WTC11 (cell line): ENCODE measurements at regions not wholly inside any gene's neighbourhood (a gene's known extent, or its start where the extent isn't known, plus 50 kb on each side); places are given as distances from the start of the nearest gene placed in this dataset.

ENCODE experiments used
- ATAC-seq: fragments of 200-7000 bp; cut with Tn5 transposase; 2 replicates; pipeline ENCODE4 v1.10.0; 2021; ENCODE audit warnings: mild to moderate bottlenecking, moderate library complexity
- CTCF ChIA-PET: fragments of 300-600 bp; sonication (Branson Sonifier 250); formaldehyde crosslinking; loops from one replicate; lab custom pipeline; 2021; ENCODE audit warnings: antibody characterized with exemption; lab: Charles Lee
- POLR2A ChIA-PET: fragments of 350-600 bp; sonication (Branson Sonifier 250); formaldehyde crosslinking; loops from one replicate; lab custom pipeline; 2021; ENCODE audit warnings: antibody characterized with exemption; lab: Charles Lee
- DNase-seq: peaks from one replicate; pipeline ENCODE4 v3.0.0; 2021; ENCODE audit warnings: low spot score
- H3K27ac Mint-ChIP-seq: 2 replicates; pipeline ENCODE4 v1.8.0; 2021; ENCODE audit warnings: mixed read lengths
- H3K27me3 Mint-ChIP-seq: 2 replicates; pipeline ENCODE4 v1.8.0; 2021; ENCODE audit warnings: low read depth, mild to moderate bottlenecking, moderate library complexity, mixed read lengths
- H3K36me3 Mint-ChIP-seq: 2 replicates; pipeline ENCODE4 v1.8.0; 2021; ENCODE audit warnings: mixed read lengths
- H3K4me1 Mint-ChIP-seq: 2 replicates; pipeline ENCODE4 v1.8.0; 2022; ENCODE audit warnings: mixed read lengths
- H3K4me3 Mint-ChIP-seq: 2 replicates; pipeline ENCODE4 v1.8.0; 2021; ENCODE audit warnings: mild to moderate bottlenecking, moderate library complexity, mixed read lengths
- H3K9me3 Mint-ChIP-seq: 2 replicates; pipeline ENCODE4 v1.8.0; 2021; ENCODE audit warnings: mixed read lengths
- ATF1 ChIP-seq: sonication (generic); formaldehyde crosslinking; IDR thresholded peaks from 2 replicates; pipeline ENCODE4 v1.8.1; 2023; ENCODE audit warnings: mild to moderate bottlenecking, moderate library complexity, missing genetic modification reagents
- CBFB ChIP-seq: sonication (generic); formaldehyde crosslinking; IDR thresholded peaks from 2 replicates; pipeline ENCODE4 v1.8.1; 2022; ENCODE audit warnings: mild to moderate bottlenecking, low read depth, missing genetic modification reagents
- FOXJ3 ChIP-seq: sonication (generic); formaldehyde crosslinking; IDR thresholded peaks from 2 replicates; pipeline ENCODE4 v1.9.0; 2021; ENCODE audit warnings: missing genetic modification reagents, mild to moderate bottlenecking, borderline replicate concordance
- FOXP1 ChIP-seq: sonication (generic); formaldehyde crosslinking; IDR thresholded peaks from 2 replicates; pipeline ENCODE4 v1.8.0; 2022; ENCODE audit warnings: missing genetic modification reagents, mild to moderate bottlenecking, moderate library complexity, borderline replicate concordance
- GABPB1 ChIP-seq: sonication (generic); formaldehyde crosslinking; IDR thresholded peaks from 2 replicates; pipeline ENCODE4 v1.8.1; 2023; ENCODE audit warnings: mild to moderate bottlenecking, missing genetic modification reagents
- GTF2I ChIP-seq: fragments of 250-450 bp; sonication (Bioruptor Pico); conservative IDR thresholded peaks from 2 replicates; pipeline ENCODE4 v1.4.0; 2021; ENCODE audit warnings: mild to moderate bottlenecking
- NR1H2 ChIP-seq: sonication (generic); formaldehyde crosslinking; IDR thresholded peaks from 2 replicates; pipeline ENCODE4 v1.9.0; 2021; ENCODE audit warnings: mild to moderate bottlenecking, moderate library complexity, missing genetic modification reagents
- NR3C1 ChIP-seq: sonication (generic); formaldehyde crosslinking; conservative IDR thresholded peaks from 2 replicates; pipeline ENCODE4 v1.8.1; 2023; ENCODE audit warnings: low read depth, mild to moderate bottlenecking, missing genetic modification reagents
- RELA ChIP-seq: sonication (generic); formaldehyde crosslinking; IDR thresholded peaks from 2 replicates; pipeline ENCODE4 v1.8.1; 2022; ENCODE audit warnings: missing genetic modification reagents, mild to moderate bottlenecking, borderline replicate concordance
- RORB ChIP-seq: fragments of 250-450 bp; sonication (Bioruptor Pico); IDR thresholded peaks from 2 replicates; pipeline ENCODE4 v1.9.0; 2021; ENCODE audit warnings: mild to moderate bottlenecking
- TEAD1 ChIP-seq: sonication (generic); formaldehyde crosslinking; IDR thresholded peaks from 2 replicates; pipeline ENCODE4 v1.8.0; 2022; ENCODE audit warnings: mild to moderate bottlenecking, missing genetic modification reagents
- ZNF219 ChIP-seq: sonication (generic); formaldehyde crosslinking; IDR thresholded peaks from 2 replicates; pipeline ENCODE4 v1.8.0; 2023; ENCODE audit warnings: missing genetic modification reagents, mild to moderate bottlenecking, borderline replicate concordance
- ZNF423 ChIP-seq: fragments of 250-450 bp; sonication (Bioruptor Pico); IDR thresholded peaks from 2 replicates; pipeline ENCODE4 v2.1.2; 2022; ENCODE audit warnings: mild to moderate bottlenecking, moderate library complexity
- ZNF671 ChIP-seq: fragments of 250-450 bp; sonication (Bioruptor Pico); IDR thresholded peaks from 2 replicates; pipeline ENCODE4 v1.8.0; 2021; ENCODE audit warnings: mild to moderate bottlenecking
- TF ChIP-seq, protein P1 (sequence below): fragments of 250-450 bp; sonication (Bioruptor Pico); IDR thresholded peaks from 2 replicates; pipeline ENCODE4 v1.9.0; 2021; ENCODE audit warnings: mild to moderate bottlenecking, borderline replicate concordance
- TF ChIP-seq, protein P2 (sequence below): sonication (generic); formaldehyde crosslinking; IDR thresholded peaks from 2 replicates; pipeline ENCODE4 v1.8.1; 2022; ENCODE audit warnings: low read depth, mild to moderate bottlenecking, moderate library complexity, missing genetic modification reagents, borderline replicate concordance
- TF ChIP-seq, protein P3 (sequence below): sonication (generic); formaldehyde crosslinking; IDR thresholded peaks from 2 replicates; pipeline ENCODE4 v1.8.0; 2022; ENCODE audit warnings: mild to moderate bottlenecking, missing genetic modification reagents
- TF ChIP-seq, protein P4 (sequence below): fragments of 250-450 bp; sonication (Bioruptor Pico); IDR thresholded peaks from 2 replicates; pipeline ENCODE4 v1.9.0; 2021; ENCODE audit warnings: mild to moderate bottlenecking
- TF ChIP-seq, protein P5 (sequence below): fragments of 250-450 bp; sonication (Bioruptor Pico); IDR thresholded peaks from 2 replicates; pipeline ENCODE4 v1.9.0; 2021; ENCODE audit warnings: mild to moderate bottlenecking
- TF ChIP-seq, protein P6 (sequence below): sonication (generic); formaldehyde crosslinking; IDR thresholded peaks from 2 replicates; pipeline ENCODE4 v1.8.1; 2023; ENCODE audit warnings: mild to moderate bottlenecking, missing genetic modification reagents

DNA sequence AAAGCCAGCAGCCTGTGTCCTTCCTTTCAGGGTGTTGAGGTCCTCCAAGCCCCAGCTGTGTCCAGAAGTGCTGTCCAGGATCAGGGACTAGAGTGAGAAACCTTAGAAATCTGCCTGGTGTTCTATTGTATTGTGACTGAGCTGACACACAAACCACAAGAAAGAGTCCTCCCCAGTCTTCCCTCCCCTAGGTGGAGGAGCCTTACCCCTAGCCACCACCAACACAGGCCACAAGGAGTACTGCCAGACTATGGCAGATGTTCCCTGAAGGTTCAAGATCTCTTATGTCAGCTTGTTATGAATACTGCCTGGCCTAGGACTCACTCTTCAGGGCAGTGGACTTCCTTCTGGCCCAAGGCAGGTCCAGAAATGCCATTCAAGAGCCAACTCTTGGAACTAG is 514.1 kb upstream of the PITX2 start (continued):
- TF ChIP-seq, protein P1, sequence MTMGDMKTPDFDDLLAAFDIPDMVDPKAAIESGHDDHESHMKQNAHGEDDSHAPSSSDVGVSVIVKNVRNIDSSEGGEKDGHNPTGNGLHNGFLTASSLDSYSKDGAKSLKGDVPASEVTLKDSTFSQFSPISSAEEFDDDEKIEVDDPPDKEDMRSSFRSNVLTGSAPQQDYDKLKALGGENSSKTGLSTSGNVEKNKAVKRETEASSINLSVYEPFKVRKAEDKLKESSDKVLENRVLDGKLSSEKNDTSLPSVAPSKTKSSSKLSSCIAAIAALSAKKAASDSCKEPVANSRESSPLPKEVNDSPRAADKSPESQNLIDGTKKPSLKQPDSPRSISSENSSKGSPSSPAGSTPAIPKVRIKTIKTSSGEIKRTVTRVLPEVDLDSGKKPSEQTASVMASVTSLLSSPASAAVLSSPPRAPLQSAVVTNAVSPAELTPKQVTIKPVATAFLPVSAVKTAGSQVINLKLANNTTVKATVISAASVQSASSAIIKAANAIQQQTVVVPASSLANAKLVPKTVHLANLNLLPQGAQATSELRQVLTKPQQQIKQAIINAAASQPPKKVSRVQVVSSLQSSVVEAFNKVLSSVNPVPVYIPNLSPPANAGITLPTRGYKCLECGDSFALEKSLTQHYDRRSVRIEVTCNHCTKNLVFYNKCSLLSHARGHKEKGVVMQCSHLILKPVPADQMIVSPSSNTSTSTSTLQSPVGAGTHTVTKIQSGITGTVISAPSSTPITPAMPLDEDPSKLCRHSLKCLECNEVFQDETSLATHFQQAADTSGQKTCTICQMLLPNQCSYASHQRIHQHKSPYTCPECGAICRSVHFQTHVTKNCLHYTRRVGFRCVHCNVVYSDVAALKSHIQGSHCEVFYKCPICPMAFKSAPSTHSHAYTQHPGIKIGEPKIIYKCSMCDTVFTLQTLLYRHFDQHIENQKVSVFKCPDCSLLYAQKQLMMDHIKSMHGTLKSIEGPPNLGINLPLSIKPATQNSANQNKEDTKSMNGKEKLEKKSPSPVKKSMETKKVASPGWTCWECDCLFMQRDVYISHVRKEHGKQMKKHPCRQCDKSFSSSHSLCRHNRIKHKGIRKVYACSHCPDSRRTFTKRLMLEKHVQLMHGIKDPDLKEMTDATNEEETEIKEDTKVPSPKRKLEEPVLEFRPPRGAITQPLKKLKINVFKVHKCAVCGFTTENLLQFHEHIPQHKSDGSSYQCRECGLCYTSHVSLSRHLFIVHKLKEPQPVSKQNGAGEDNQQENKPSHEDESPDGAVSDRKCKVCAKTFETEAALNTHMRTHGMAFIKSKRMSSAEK (CRISPR knock-in tag), result no peak
- TF ChIP-seq, protein P2, sequence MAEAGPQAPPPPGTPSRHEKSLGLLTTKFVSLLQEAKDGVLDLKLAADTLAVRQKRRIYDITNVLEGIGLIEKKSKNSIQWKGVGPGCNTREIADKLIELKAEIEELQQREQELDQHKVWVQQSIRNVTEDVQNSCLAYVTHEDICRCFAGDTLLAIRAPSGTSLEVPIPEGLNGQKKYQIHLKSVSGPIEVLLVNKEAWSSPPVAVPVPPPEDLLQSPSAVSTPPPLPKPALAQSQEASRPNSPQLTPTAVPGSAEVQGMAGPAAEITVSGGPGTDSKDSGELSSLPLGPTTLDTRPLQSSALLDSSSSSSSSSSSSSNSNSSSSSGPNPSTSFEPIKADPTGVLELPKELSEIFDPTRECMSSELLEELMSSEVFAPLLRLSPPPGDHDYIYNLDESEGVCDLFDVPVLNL (CRISPR knock-in tag), result no peak

DNA sequence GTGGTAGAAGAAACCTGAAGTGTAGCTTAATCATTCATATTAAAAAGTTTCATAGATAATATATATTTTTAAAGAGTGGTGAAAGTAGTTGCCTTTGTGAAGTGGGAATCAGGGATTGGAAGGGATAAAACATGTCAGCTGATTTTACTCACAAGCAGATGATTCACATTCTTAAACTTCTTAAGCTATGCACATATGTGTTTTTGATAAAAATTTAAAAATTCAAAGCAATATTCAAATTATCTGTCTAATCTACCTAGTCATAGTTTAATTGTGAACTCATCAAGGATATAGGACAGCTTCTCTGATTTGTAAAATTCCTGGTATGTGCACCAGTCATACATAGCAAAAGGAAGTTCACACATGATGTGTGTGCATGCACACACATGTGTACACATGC is 520.6 kb upstream of the PITX2 start:
- DNase-seq (no peak), ATAC-seq (no peak)
- ChIA-PET POLR2A (no interaction called here), CTCF (no interaction called here)
- Mint-ChIP-seq H3K36me3 (peaks cover 1% of the 10 kb centered on the region), H3K4me1 (no peaks in the 10 kb centered on the region), H3K9me3 (peaks cover 3% of the 10 kb centered on the region), H3K27me3 (no peaks in the 10 kb centered on the region), H3K27ac (no peak overlapping the region), H3K4me3 (no peak overlapping the region)
- TF ChIP-seq, protein P3, sequence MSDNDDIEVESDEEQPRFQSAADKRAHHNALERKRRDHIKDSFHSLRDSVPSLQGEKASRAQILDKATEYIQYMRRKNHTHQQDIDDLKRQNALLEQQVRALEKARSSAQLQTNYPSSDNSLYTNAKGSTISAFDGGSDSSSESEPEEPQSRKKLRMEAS, result no peak
- TF ChIP-seq CBFB (no peak), ZNF219 (no peak), GABPB1 (CRISPR knock-in tag) (no peak), GTF2I (CRISPR knock-in tag) (no peak), ATF1 (CRISPR knock-in tag) (no peak), FOXJ3 (CRISPR knock-in tag) (no peak), RELA (CRISPR knock-in tag) (no peak), TEAD1 (CRISPR knock-in tag) (no peak), RORB (CRISPR knock-in tag) (no peak), ZNF423 (CRISPR knock-in tag) (no peak), FOXP1 (no peak), NR3C1 (CRISPR knock-in tag) (no peak), NR1H2 (CRISPR knock-in tag) (no peak), ZNF671 (CRISPR knock-in tag) (no peak)
- TF ChIP-seq, protein P4, sequence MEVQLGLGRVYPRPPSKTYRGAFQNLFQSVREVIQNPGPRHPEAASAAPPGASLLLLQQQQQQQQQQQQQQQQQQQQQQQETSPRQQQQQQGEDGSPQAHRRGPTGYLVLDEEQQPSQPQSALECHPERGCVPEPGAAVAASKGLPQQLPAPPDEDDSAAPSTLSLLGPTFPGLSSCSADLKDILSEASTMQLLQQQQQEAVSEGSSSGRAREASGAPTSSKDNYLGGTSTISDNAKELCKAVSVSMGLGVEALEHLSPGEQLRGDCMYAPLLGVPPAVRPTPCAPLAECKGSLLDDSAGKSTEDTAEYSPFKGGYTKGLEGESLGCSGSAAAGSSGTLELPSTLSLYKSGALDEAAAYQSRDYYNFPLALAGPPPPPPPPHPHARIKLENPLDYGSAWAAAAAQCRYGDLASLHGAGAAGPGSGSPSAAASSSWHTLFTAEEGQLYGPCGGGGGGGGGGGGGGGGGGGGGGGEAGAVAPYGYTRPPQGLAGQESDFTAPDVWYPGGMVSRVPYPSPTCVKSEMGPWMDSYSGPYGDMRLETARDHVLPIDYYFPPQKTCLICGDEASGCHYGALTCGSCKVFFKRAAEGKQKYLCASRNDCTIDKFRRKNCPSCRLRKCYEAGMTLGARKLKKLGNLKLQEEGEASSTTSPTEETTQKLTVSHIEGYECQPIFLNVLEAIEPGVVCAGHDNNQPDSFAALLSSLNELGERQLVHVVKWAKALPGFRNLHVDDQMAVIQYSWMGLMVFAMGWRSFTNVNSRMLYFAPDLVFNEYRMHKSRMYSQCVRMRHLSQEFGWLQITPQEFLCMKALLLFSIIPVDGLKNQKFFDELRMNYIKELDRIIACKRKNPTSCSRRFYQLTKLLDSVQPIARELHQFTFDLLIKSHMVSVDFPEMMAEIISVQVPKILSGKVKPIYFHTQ (CRISPR knock-in tag), result no peak
- TF ChIP-seq, protein P5, sequence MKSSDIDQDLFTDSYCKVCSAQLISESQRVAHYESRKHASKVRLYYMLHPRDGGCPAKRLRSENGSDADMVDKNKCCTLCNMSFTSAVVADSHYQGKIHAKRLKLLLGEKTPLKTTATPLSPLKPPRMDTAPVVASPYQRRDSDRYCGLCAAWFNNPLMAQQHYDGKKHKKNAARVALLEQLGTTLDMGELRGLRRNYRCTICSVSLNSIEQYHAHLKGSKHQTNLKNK, result no peak
- TF ChIP-seq, protein P6, sequence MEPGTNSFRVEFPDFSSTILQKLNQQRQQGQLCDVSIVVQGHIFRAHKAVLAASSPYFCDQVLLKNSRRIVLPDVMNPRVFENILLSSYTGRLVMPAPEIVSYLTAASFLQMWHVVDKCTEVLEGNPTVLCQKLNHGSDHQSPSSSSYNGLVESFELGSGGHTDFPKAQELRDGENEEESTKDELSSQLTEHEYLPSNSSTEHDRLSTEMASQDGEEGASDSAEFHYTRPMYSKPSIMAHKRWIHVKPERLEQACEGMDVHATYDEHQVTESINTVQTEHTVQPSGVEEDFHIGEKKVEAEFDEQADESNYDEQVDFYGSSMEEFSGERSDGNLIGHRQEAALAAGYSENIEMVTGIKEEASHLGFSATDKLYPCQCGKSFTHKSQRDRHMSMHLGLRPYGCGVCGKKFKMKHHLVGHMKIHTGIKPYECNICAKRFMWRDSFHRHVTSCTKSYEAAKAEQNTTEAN, result no peak
- TF ChIP-seq, protein P1 (CRISPR knock-in tag), result no peak
